Activated T-cell treated with anti-CD3 and anti-CD28 coated beads, Interleukin-2, amount 50 U/mL, for 24 hours (primary cell): ENCODE measurements at regions not wholly inside any gene's neighbourhood (a gene's known extent, or its start where the extent isn't known, plus 50 kb on each side); places are given as distances from the start of the nearest gene placed in this dataset.

ENCODE experiments used
- DNase-seq: peaks from one replicate; pipeline ENCODE4 v3.0.0-alpha.2; 2020
- H3K27ac Mint-ChIP-seq: 2 replicates; pipeline ENCODE4 v1.8.0; 2020; ENCODE audit warnings: mild to moderate bottlenecking, mixed read lengths
- H3K27me3 Mint-ChIP-seq: 2 replicates; pipeline ENCODE4 v1.8.0; 2020; ENCODE audit warnings: mixed read lengths
- H3K36me3 Mint-ChIP-seq: 2 replicates; pipeline ENCODE4 v1.8.0; 2020; ENCODE audit warnings: low read depth, mixed read lengths
- H3K4me1 Mint-ChIP-seq: 2 replicates; pipeline ENCODE4 v1.8.0; 2020; ENCODE audit warnings: low read depth, mixed read lengths
- H3K4me3 Mint-ChIP-seq: 2 replicates; pipeline ENCODE4 v1.8.0; 2020; ENCODE audit warnings: mild to moderate bottlenecking, moderate library complexity, mixed read lengths
- H3K9me3 Mint-ChIP-seq: 2 replicates; pipeline ENCODE4 v1.8.0; 2020; ENCODE audit warnings: mixed read lengths

- Mint-ChIP-seq H3K27ac (no peak overlapping the region), H3K36me3 (peaks cover 2% of the 10 kb centered on the region), H3K4me3 (peak overlapping the region; percentile 84), H3K9me3 (no peaks in the 10 kb centered on the region), H3K4me1 (peaks cover 25% of the 10 kb centered on the region), H3K27me3 (peaks cover 43% of the 10 kb centered on the region)
- DNase-seq = no peak
Observed at GRCh38 chr3:115513416-115513800, 109.9 kb upstream of the GAP43 start.

- H3K36me3 Mint-ChIP-seq = peaks cover 2% of the 10 kb centered on the region
- no peak for DNase-seq
- peak overlapping the region; percentile 72 for H3K27ac Mint-ChIP-seq
- peaks cover 17% of the 10 kb centered on the region for H3K4me1 Mint-ChIP-seq
- H3K9me3 Mint-ChIP-seq = no peaks in the 10 kb centered on the region
- peaks cover 15% of the 10 kb centered on the region for H3K27me3 Mint-ChIP-seq
- H3K4me3 Mint-ChIP-seq = no peak overlapping the region
Observed at GRCh38 chr3:115517457-115518050, 105.8 kb upstream of the GAP43 start.

- H3K36me3 Mint-ChIP-seq = no peaks in the 10 kb centered on the region
- H3K9me3 Mint-ChIP-seq = no peaks in the 10 kb centered on the region
- H3K4me3 Mint-ChIP-seq = no peak overlapping the region
- no peak overlapping the region for H3K27ac Mint-ChIP-seq
- H3K4me1 Mint-ChIP-seq = peaks cover 10% of the 10 kb centered on the region
- DNase-seq = no peak
- peaks cover 9% of the 10 kb centered on the region for H3K27me3 Mint-ChIP-seq
Observed at GRCh38 chr3:115518100-115518852, 105.0 kb upstream of the GAP43 start.

GRCh38 chr3:115520241-115520640, 103.1 kb upstream of the GAP43 start:
- Mint-ChIP-seq H3K36me3 (no peaks in the 10 kb centered on the region), H3K27me3 (peaks cover 7% of the 10 kb centered on the region), H3K9me3 (no peaks in the 10 kb centered on the region), H3K4me1 (peaks cover 6% of the 10 kb centered on the region), H3K4me3 (no peak overlapping the region), H3K27ac (no peak overlapping the region)
- DNase-seq = no peak

GRCh38 chr3:115520651-115521245, 102.6 kb upstream of the GAP43 start:
- Mint-ChIP-seq H3K9me3 (no peaks in the 10 kb centered on the region), H3K4me3 (no peak overlapping the region), H3K27me3 (peaks cover 7% of the 10 kb centered on the region), H3K36me3 (no peaks in the 10 kb centered on the region), H3K27ac (no peak overlapping the region), H3K4me1 (peaks cover 6% of the 10 kb centered on the region)
- no peak for DNase-seq

GRCh38 chr3:115523458-115523857, 99.9 kb upstream of the GAP43 start:
- no peak overlapping the region for H3K27ac Mint-ChIP-seq
- no peaks in the 10 kb centered on the region for H3K36me3 Mint-ChIP-seq
- DNase-seq = no peak
- H3K27me3 Mint-ChIP-seq = peaks cover 4% of the 10 kb centered on the region
- no peak overlapping the region for H3K4me3 Mint-ChIP-seq
- H3K4me1 Mint-ChIP-seq = no peaks in the 10 kb centered on the region
- no peaks in the 10 kb centered on the region for H3K9me3 Mint-ChIP-seq

GRCh38 chr3:115524549-115524948, 98.8 kb upstream of the GAP43 start:
- H3K27ac Mint-ChIP-seq = no peak overlapping the region
- H3K4me3 Mint-ChIP-seq = no peak overlapping the region
- peaks cover 2% of the 10 kb centered on the region for H3K9me3 Mint-ChIP-seq
- no peaks in the 10 kb centered on the region for H3K36me3 Mint-ChIP-seq
- DNase-seq = no peak
- H3K27me3 Mint-ChIP-seq = peaks cover 1% of the 10 kb centered on the region
- no peaks in the 10 kb centered on the region for H3K4me1 Mint-ChIP-seq

- H3K4me1 Mint-ChIP-seq = no peaks in the 10 kb centered on the region
- peaks cover 2% of the 10 kb centered on the region for H3K9me3 Mint-ChIP-seq
- no peak overlapping the region for H3K4me3 Mint-ChIP-seq
- no peak overlapping the region for H3K27ac Mint-ChIP-seq
- no peak for DNase-seq
- no peaks in the 10 kb centered on the region for H3K36me3 Mint-ChIP-seq
- H3K27me3 Mint-ChIP-seq = peaks cover 8% of the 10 kb centered on the region
Observed at GRCh38 chr3:115525731-115526130, 97.6 kb upstream of the GAP43 start.

- H3K4me1 Mint-ChIP-seq = peaks cover 1% of the 10 kb centered on the region
- H3K4me3 Mint-ChIP-seq = no peak overlapping the region
- H3K36me3 Mint-ChIP-seq = no peaks in the 10 kb centered on the region
- H3K27ac Mint-ChIP-seq = no peak overlapping the region
- no peak for DNase-seq
- H3K27me3 Mint-ChIP-seq = peaks cover 32% of the 10 kb centered on the region
- peaks cover 2% of the 10 kb centered on the region for H3K9me3 Mint-ChIP-seq
Observed at GRCh38 chr3:115533218-115533617, 90.1 kb upstream of the GAP43 start.

- Mint-ChIP-seq H3K4me1 (peaks cover 1% of the 10 kb centered on the region), H3K9me3 (no peaks in the 10 kb centered on the region), H3K27ac (no peak overlapping the region), H3K36me3 (no peaks in the 10 kb centered on the region), H3K27me3 (peaks cover 23% of the 10 kb centered on the region), H3K4me3 (no peak overlapping the region)
- no peak for DNase-seq
Observed at GRCh38 chr3:115536171-115536570, 87.1 kb upstream of the GAP43 start.

GRCh38 chr3:115537669-115538068, 85.6 kb upstream of the GAP43 start:
- H3K4me1 Mint-ChIP-seq = peaks cover 1% of the 10 kb centered on the region
- no peak overlapping the region for H3K4me3 Mint-ChIP-seq
- no peak for DNase-seq
- H3K27me3 Mint-ChIP-seq = peaks cover 22% of the 10 kb centered on the region
- H3K27ac Mint-ChIP-seq = no peak overlapping the region
- H3K36me3 Mint-ChIP-seq = no peaks in the 10 kb centered on the region
- H3K9me3 Mint-ChIP-seq = no peaks in the 10 kb centered on the region

GRCh38 chr3:115547207-115547606, 76.1 kb upstream of the GAP43 start:
- H3K36me3 Mint-ChIP-seq = no peaks in the 10 kb centered on the region
- no peak for DNase-seq
- no peak overlapping the region for H3K4me3 Mint-ChIP-seq
- H3K27me3 Mint-ChIP-seq = peaks cover 8% of the 10 kb centered on the region
- no peak overlapping the region for H3K27ac Mint-ChIP-seq
- no peaks in the 10 kb centered on the region for H3K4me1 Mint-ChIP-seq
- H3K9me3 Mint-ChIP-seq = no peaks in the 10 kb centered on the region

- Mint-ChIP-seq H3K4me3 (no peak overlapping the region), H3K27me3 (peaks cover 12% of the 10 kb centered on the region), H3K36me3 (no peaks in the 10 kb centered on the region), H3K27ac (no peak overlapping the region), H3K9me3 (no peaks in the 10 kb centered on the region), H3K4me1 (no peaks in the 10 kb centered on the region)
- no peak for DNase-seq
Observed at GRCh38 chr3:115548611-115549010, 74.7 kb upstream of the GAP43 start.

GRCh38 chr3:115549071-115549470, 74.2 kb upstream of the GAP43 start:
- DNase-seq = no peak
- H3K36me3 Mint-ChIP-seq = no peaks in the 10 kb centered on the region
- peaks cover 17% of the 10 kb centered on the region for H3K27me3 Mint-ChIP-seq
- H3K27ac Mint-ChIP-seq = no peak overlapping the region
- no peaks in the 10 kb centered on the region for H3K4me1 Mint-ChIP-seq
- H3K4me3 Mint-ChIP-seq = no peak overlapping the region
- no peaks in the 10 kb centered on the region for H3K9me3 Mint-ChIP-seq

- Mint-ChIP-seq H3K9me3 (no peaks in the 10 kb centered on the region), H3K4me3 (no peak overlapping the region), H3K36me3 (no peaks in the 10 kb centered on the region), H3K27me3 (peaks cover 24% of the 10 kb centered on the region), H3K4me1 (no peaks in the 10 kb centered on the region), H3K27ac (no peak overlapping the region)
- DNase-seq = no peak
Observed at GRCh38 chr3:115550285-115550761, 73.0 kb upstream of the GAP43 start.
